D721Med (cell line): ENCODE measurements at regions not wholly inside any gene's neighbourhood (a gene's known extent, or its start where the extent isn't known, plus 50 kb on each side); places are given as distances from the start of the nearest gene placed in this dataset.

Experiments
- DNase-seq: peaks from one replicate; pipeline ENCODE4 v3.0.0; 2011; ENCODE audit warnings: low spot score; ENCODE audit not compliant: insufficient read length
- FAIRE-seq: peaks from 2 replicates; lab custom pipeline; 2011; peaks lifted over from hg19 to GRCh38; lab: Jason Lieb, UNC
- CTCF ChIP-seq: IDR thresholded peaks from 2 replicates; pipeline ENCODE4 v1.5.1; 2012; ENCODE audit warnings: mild to moderate bottlenecking, control low read depth; ENCODE audit not compliant: insufficient read depth; ENCODE audit errors: missing control alignments

- FAIRE-seq (no peak), DNase-seq (no peak)
- no peak for TF ChIP-seq CTCF
These were observed 50.6 kb upstream of the RMDN2 start for GRCh38 chr2:37874470-37874869.
